Endothelial cell of umbilical vein (primary cell): ENCODE measurements at regions not wholly inside any gene's neighbourhood (a gene's known extent, or its start where the extent isn't known, plus 50 kb on each side); places are given as distances from the start of the nearest gene placed in this dataset.
A peak's percentile ranks its signal among the peaks of the same experiment; 100 is the strongest.

ENCODE experiments used
- BruUV-seq: library from RNA; stranded (reverse); fragments of 400-500 nt; replicated peaks from 2 replicates; lab custom pipeline; 2021; lab: Mats Ljungman, UMichigan
- CTCF ChIA-PET: fragments of 300-600, 350-600 bp; sonication (Branson Sonifier 250); formaldehyde crosslinking; loops from one replicate; lab custom pipeline; 2021; ENCODE audit warnings: antibody characterized with exemption, inconsistent platforms; lab: Charles Lee
- POLR2A ChIA-PET: fragments of 300-600, 350-600 bp; sonication (Branson Sonifier 250); formaldehyde crosslinking; loops from one replicate; lab custom pipeline; 2021; ENCODE audit warnings: antibody characterized with exemption, inconsistent platforms; lab: Charles Lee
- DNase-seq: peaks from one replicate; pipeline ENCODE4 v3.0.0-alpha.2; 2011; ENCODE audit warnings: low read depth, low spot score
- FAIRE-seq: peaks from 2 replicates; lab custom pipeline; 2011; peaks lifted over from hg19 to GRCh38; lab: Jason Lieb, UNC
- H2AFZ ChIP-seq: 2 replicates; pipeline ENCODE4 v1.6.0; 2012; ENCODE audit warnings: low read depth, low read length, control low read depth, inconsistent platforms
- H3K27ac ChIP-seq: 2 replicates; pipeline ENCODE4 v1.5.1; 2011; ENCODE audit warnings: low read depth, mild to moderate bottlenecking, control low read depth, low read length, moderate library complexity; ENCODE audit not compliant: insufficient read depth
- H3K27me3 ChIP-seq, 2 experiments: 2 replicates each; pipeline versions ENCODE4 v1.6.0 to v1.6.1; 2011; ENCODE audit warnings: low read length in 2 of 2, mixed read lengths in 1 of 2; ENCODE audit not compliant: control insufficient read depth in 2 of 2, insufficient read depth in 2 of 2
- H3K36me3 ChIP-seq, 2 experiments: 2 replicates in 1 of 2; 3 replicates in 1 of 2; pipeline ENCODE4 v1.5.1; 2011; ENCODE audit warnings: low read length in 2 of 2, mild to moderate bottlenecking in 1 of 2, moderate library complexity in 1 of 2; ENCODE audit not compliant: control insufficient read depth in 2 of 2, insufficient read depth in 2 of 2; ENCODE audit errors: extremely low read depth in 1 of 2
- H3K4me1 ChIP-seq: 3 replicates; pipeline ENCODE4 v1.5.1; 2011; ENCODE audit warnings: mild to moderate bottlenecking, low read length; ENCODE audit not compliant: control insufficient read depth, insufficient read depth; ENCODE audit errors: extremely low read depth
- H3K4me2 ChIP-seq: 2 replicates; pipeline ENCODE4 v1.6.1; 2011; ENCODE audit warnings: low read length, control low read depth, mixed read lengths; ENCODE audit not compliant: insufficient read depth
- H3K4me3 ChIP-seq, 3 experiments: fragments of 200-600 bp in 1 of 3; sonication (generic), shearing (Covaris generic) in 1 of 3; replicated peaks in 1 of 3; 2 replicates each; pipeline ENCODE4 v1.5.1; 2011 to 2016; ENCODE audit warnings: control low read depth in 3 of 3, low read length in 3 of 3, mild to moderate bottlenecking in 2 of 3, inconsistent platforms in 1 of 3, low read depth in 1 of 3, moderate library complexity in 1 of 3; ENCODE audit not compliant: insufficient read depth in 1 of 3
- H3K79me2 ChIP-seq: 2 replicates; pipeline ENCODE4 v1.6.0; 2012; ENCODE audit warnings: low read length, inconsistent platforms; ENCODE audit not compliant: control insufficient read depth, insufficient read depth
- H3K9ac ChIP-seq: replicated peaks from 2 replicates; pipeline ENCODE3; 2011; ENCODE audit warnings: low read length, control low read depth; ENCODE audit not compliant: insufficient read depth; ENCODE audit errors: extremely low read depth
- H3K9me1 ChIP-seq: replicated peaks from 3 replicates; pipeline ENCODE4 v1.6.0; 2011; ENCODE audit warnings: mild to moderate bottlenecking, low read length; ENCODE audit not compliant: control insufficient read depth, insufficient read depth; ENCODE audit errors: extremely low read depth
- H3K9me3 ChIP-seq: replicated peaks from 2 replicates; pipeline ENCODE4 v1.5.1; 2012; ENCODE audit warnings: low read length, inconsistent platforms; ENCODE audit not compliant: control insufficient read depth, insufficient read depth
- H4K20me1 ChIP-seq: replicated peaks from 2 replicates; pipeline ENCODE3; 2011; ENCODE audit warnings: mild to moderate bottlenecking, low read length; ENCODE audit not compliant: control insufficient read depth, insufficient read depth; ENCODE audit errors: extremely low read depth
- EZH2 ChIP-seq: IDR thresholded peaks from 2 replicates; pipeline ENCODE4 v1.6.1; 2012; ENCODE audit warnings: borderline replicate concordance, low read depth, mild to moderate bottlenecking, moderate library complexity, low read length, inconsistent platforms; ENCODE audit not compliant: severe bottlenecking
- GATA2 ChIP-seq: IDR thresholded peaks from 2 replicates; pipeline ENCODE4 v1.7.0; 2011; ENCODE audit warnings: low read depth, mild to moderate bottlenecking, moderate library complexity, mixed read lengths, low read length; ENCODE audit not compliant: insufficient read length, insufficient read depth
- JUN ChIP-seq: IDR thresholded peaks from 2 replicates; pipeline ENCODE4 v1.6.1; 2011; ENCODE audit warnings: borderline replicate concordance, low read depth; ENCODE audit not compliant: insufficient read length, insufficient read depth
- dilution Hi-C: fragments of 300-500 bp; cut with MboI; formaldehyde crosslinking; loops from one replicate; pipeline ENCODE4 v1.15.0; 2019; ENCODE audit warnings: low sequenced_read_pairs; ENCODE audit not compliant: extremely low pct_ligation_motif_present
- intact Hi-C: fragments of 100-400 bp; cut with micrococcal nuclease; formaldehyde crosslinking; loops from one replicate; pipeline ENCODE4 v1.10.0; 2022
- TF ChIP-seq, protein P1 (sequence below), 2 donors: IDR thresholded peaks; 1 replicate in 1 of 2; 2 replicates in 1 of 2; pipeline ENCODE4 v1.5.1; 2011; ENCODE audit warnings: low read length in 2 of 2, mild to moderate bottlenecking in 2 of 2, moderate library complexity in 2 of 2, control low read depth in 1 of 2, inconsistent platforms in 1 of 2, low read depth in 1 of 2; ENCODE audit not compliant: insufficient read depth in 1 of 2; ENCODE audit errors: extremely low read depth in 1 of 2
- TF ChIP-seq, protein P2 (sequence below): IDR thresholded peaks from 2 replicates; pipeline ENCODE4 v1.6.1; 2011; ENCODE audit not compliant: insufficient read depth, insufficient read length

DNA sequence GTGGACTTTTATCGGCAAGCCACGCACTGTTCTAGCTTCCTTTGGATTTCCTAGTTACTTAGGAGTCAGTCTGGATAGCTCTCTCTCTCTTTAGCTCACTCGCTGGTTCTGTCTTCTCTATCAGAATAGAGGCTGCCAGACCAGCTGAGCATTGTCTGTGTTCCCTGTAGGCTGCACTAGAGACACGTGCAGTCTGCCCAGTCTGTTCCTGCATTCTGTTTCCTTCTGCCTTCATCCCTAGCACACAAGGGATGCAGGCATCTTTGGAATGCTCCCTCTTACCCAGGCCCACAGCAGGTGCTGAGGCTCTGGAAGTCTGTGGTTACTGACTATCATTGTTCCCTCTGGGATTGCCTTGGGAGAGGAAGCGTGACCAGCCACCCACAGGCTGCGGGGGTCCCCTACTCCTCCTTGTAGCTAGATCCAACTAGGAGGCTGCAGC, 322.8 kb downstream of the ZNF621 start:
- POLR2A ChIA-PET, result interaction anchor here (1.0 kb wide), 1 partner anchor 352 kb away, joined by 4 read pairs; the partner anchor contains the start of gene CTNNB1
- Histone ChIP-seq H4K20me1 (no peaks in the 10 kb centered on the region), H3K9ac (no peak overlapping the region), H3K27ac (no peak overlapping the region), H3K4me3 (no peak overlapping the region), H2AFZ (no peak overlapping the region), H3K9me1 (no peaks in the 10 kb centered on the region), H3K4me2 (no peak overlapping the region), H3K9me3 (no peaks in the 10 kb centered on the region), H3K36me3 (no peaks in the 10 kb centered on the region), H3K4me1 (no peaks in the 10 kb centered on the region), H3K79me2 (no peaks in the 10 kb centered on the region), H3K27me3 (peaks cover 0 to 4% of the 10 kb centered on the region in 2 experiments)
- dilution Hi-C loops, result no loop called here
- CTCF ChIA-PET, result interaction anchor here (0.8 to 1.0 kb wide), 3 partner anchors 16 to 362 kb away, joined by 3 read pairs; no protein-coding TSS in a partner anchor
- DNase-seq (peak; percentile 73), FAIRE-seq (no peak)
- intact Hi-C loops, result loop anchor here (1.0 to 2.0 kb wide), 2 partner anchors 124 to 355 kb away; no protein-coding TSS in a partner anchor
- no TSS peak for BruUV-seq
- no peak for TF ChIP-seq JUN
- TF ChIP-seq, protein P1, sequence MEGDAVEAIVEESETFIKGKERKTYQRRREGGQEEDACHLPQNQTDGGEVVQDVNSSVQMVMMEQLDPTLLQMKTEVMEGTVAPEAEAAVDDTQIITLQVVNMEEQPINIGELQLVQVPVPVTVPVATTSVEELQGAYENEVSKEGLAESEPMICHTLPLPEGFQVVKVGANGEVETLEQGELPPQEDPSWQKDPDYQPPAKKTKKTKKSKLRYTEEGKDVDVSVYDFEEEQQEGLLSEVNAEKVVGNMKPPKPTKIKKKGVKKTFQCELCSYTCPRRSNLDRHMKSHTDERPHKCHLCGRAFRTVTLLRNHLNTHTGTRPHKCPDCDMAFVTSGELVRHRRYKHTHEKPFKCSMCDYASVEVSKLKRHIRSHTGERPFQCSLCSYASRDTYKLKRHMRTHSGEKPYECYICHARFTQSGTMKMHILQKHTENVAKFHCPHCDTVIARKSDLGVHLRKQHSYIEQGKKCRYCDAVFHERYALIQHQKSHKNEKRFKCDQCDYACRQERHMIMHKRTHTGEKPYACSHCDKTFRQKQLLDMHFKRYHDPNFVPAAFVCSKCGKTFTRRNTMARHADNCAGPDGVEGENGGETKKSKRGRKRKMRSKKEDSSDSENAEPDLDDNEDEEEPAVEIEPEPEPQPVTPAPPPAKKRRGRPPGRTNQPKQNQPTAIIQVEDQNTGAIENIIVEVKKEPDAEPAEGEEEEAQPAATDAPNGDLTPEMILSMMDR (IDR thresholded peaks at IDR 0.05; ENCODE audit: extremely low read depth in 1 of 2, insufficient read depth in 1 of 2, low read depth in 1 of 2, low read length in 2 of 2), result peak in 1 of 2 donors; percentile 39
- TF ChIP-seq, protein P2, sequence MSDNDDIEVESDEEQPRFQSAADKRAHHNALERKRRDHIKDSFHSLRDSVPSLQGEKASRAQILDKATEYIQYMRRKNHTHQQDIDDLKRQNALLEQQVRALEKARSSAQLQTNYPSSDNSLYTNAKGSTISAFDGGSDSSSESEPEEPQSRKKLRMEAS, result peak; percentile 15
- no peak for TF ChIP-seq EZH2
- TF ChIP-seq GATA2, result no peak
